Osteoblast (primary cell): ENCODE measurements at regions not wholly inside any gene's neighbourhood (a gene's known extent, or its start where the extent isn't known, plus 50 kb on each side); places are given as distances from the start of the nearest gene placed in this dataset.

Experiments
- DNase-seq: peaks from one replicate; pipeline ENCODE4 v3.0.0; 2011; ENCODE audit warnings: low spot score, mixed read lengths; ENCODE audit not compliant: insufficient read length; ENCODE audit errors: missing footprints
- H2AFZ ChIP-seq: 2 replicates; pipeline ENCODE4 v1.6.0; 2011; ENCODE audit warnings: mild to moderate bottlenecking, low read length
- H3K27ac ChIP-seq: 2 replicates; pipeline ENCODE4 v1.5.1; 2011; ENCODE audit warnings: mild to moderate bottlenecking, low read depth, low read length, moderate library complexity
- H3K27me3 ChIP-seq: 2 replicates; pipeline ENCODE4 v1.6.0; 2012; ENCODE audit warnings: mild to moderate bottlenecking, control low read depth, inconsistent platforms, low read length, moderate library complexity; ENCODE audit not compliant: insufficient read depth
- H3K36me3 ChIP-seq: 2 replicates; pipeline ENCODE4 v1.5.1; 2011; ENCODE audit warnings: mild to moderate bottlenecking, low read length, control low read depth, moderate library complexity; ENCODE audit not compliant: insufficient read depth
- H3K4me1 ChIP-seq: 2 replicates; pipeline ENCODE4 v1.5.1; 2011; ENCODE audit warnings: mild to moderate bottlenecking, low read length, control low read depth, moderate library complexity; ENCODE audit not compliant: insufficient read depth
- H3K4me2 ChIP-seq: 2 replicates; pipeline ENCODE4 v1.6.0; 2011; ENCODE audit warnings: mild to moderate bottlenecking, low read length; ENCODE audit not compliant: insufficient read depth
- H3K4me3 ChIP-seq: fragments of 200-600 bp; sonication (generic); 3 replicates; pipeline ENCODE4 v1.5.1; 2012; ENCODE audit warnings: mild to moderate bottlenecking, low read length, inconsistent platforms; ENCODE audit not compliant: insufficient read depth
- H3K79me2 ChIP-seq: 2 replicates; pipeline ENCODE4 v1.6.0; 2012; ENCODE audit warnings: mild to moderate bottlenecking, low read length, control low read depth, inconsistent platforms; ENCODE audit not compliant: insufficient read depth
- H3K9me3 ChIP-seq: 2 replicates; pipeline ENCODE4 v1.5.1; 2011; ENCODE audit warnings: low read depth, low read length, control low read depth
- H4K20me1 ChIP-seq: 2 replicates; pipeline ENCODE4 v1.6.0; 2012; ENCODE audit warnings: mild to moderate bottlenecking, low read length, control low read depth; ENCODE audit not compliant: insufficient read depth
- TF ChIP-seq, protein P1 (sequence below): IDR thresholded peaks from 2 replicates; pipeline ENCODE4 v1.5.1; 2011; ENCODE audit warnings: mild to moderate bottlenecking, low read depth, low read length, moderate library complexity; ENCODE audit errors: extremely low read depth

DNA sequence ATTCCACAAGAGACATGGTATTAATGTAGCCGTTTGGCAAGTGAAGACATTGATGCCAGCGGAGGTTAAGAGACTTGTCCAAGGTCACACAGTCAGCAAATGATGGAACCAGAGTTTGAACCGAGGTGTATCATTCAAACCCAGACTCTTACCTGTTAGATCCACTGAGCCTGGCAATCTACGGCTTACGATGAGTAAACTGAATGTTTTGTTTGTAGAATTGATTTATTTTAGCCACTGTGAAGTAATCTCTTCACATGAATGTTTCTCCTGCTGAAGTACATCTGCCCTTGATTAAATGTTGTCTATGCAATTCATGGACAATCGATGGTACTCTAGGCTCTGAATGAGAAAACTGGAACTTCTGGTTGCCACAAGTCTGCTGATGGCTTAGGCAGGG lies 155.5 kb upstream of the NAV2 start:
- DNase-seq: no peak
- H3K9me3 ChIP-seq: no peaks in the 10 kb centered on the region
- H2AFZ ChIP-seq: no peak overlapping the region
- no peak overlapping the region for H3K4me2 ChIP-seq
- H3K4me3 ChIP-seq: no peak overlapping the region
- H3K4me1 ChIP-seq: no peaks in the 10 kb centered on the region
- H3K27me3 ChIP-seq: peaks cover 5% of the 10 kb centered on the region
- peaks cover 3% of the 10 kb centered on the region for H4K20me1 ChIP-seq
- no peaks in the 10 kb centered on the region for H3K36me3 ChIP-seq
- no peak overlapping the region for H3K27ac ChIP-seq
- TF ChIP-seq, protein P1, sequence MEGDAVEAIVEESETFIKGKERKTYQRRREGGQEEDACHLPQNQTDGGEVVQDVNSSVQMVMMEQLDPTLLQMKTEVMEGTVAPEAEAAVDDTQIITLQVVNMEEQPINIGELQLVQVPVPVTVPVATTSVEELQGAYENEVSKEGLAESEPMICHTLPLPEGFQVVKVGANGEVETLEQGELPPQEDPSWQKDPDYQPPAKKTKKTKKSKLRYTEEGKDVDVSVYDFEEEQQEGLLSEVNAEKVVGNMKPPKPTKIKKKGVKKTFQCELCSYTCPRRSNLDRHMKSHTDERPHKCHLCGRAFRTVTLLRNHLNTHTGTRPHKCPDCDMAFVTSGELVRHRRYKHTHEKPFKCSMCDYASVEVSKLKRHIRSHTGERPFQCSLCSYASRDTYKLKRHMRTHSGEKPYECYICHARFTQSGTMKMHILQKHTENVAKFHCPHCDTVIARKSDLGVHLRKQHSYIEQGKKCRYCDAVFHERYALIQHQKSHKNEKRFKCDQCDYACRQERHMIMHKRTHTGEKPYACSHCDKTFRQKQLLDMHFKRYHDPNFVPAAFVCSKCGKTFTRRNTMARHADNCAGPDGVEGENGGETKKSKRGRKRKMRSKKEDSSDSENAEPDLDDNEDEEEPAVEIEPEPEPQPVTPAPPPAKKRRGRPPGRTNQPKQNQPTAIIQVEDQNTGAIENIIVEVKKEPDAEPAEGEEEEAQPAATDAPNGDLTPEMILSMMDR: no peak
- no peaks in the 10 kb centered on the region for H3K79me2 ChIP-seq

DNA sequence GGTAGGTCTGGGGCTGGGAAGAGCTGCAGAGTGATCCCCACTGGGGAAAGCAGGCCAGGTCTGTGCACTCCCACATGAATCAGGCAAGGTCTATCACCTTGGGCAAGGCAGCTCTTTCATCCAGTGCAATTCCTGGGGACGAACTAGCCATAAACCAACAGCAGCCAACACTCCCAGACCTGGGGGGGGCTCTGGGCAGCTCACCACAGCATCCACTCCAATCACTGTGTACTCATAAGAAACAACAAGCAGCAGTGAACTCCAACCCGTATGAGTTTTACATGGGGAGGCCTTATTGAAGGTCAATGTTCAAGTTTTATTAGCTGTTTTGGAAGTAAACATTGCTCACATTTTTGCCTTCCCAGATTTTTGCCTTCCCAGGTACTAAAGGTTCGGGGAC lies 157.4 kb upstream of the NAV2 start:
- Histone ChIP-seq H3K9me3 (no peaks in the 10 kb centered on the region), H3K36me3 (no peaks in the 10 kb centered on the region), H4K20me1 (peaks cover 3% of the 10 kb centered on the region), H3K27ac (no peak overlapping the region), H3K4me1 (no peaks in the 10 kb centered on the region), H2AFZ (no peak overlapping the region), H3K79me2 (no peaks in the 10 kb centered on the region), H3K27me3 (peaks cover 3% of the 10 kb centered on the region), H3K4me3 (no peak overlapping the region), H3K4me2 (no peak overlapping the region)
- TF ChIP-seq, protein P1: no peak
- no peak for DNase-seq

DNA sequence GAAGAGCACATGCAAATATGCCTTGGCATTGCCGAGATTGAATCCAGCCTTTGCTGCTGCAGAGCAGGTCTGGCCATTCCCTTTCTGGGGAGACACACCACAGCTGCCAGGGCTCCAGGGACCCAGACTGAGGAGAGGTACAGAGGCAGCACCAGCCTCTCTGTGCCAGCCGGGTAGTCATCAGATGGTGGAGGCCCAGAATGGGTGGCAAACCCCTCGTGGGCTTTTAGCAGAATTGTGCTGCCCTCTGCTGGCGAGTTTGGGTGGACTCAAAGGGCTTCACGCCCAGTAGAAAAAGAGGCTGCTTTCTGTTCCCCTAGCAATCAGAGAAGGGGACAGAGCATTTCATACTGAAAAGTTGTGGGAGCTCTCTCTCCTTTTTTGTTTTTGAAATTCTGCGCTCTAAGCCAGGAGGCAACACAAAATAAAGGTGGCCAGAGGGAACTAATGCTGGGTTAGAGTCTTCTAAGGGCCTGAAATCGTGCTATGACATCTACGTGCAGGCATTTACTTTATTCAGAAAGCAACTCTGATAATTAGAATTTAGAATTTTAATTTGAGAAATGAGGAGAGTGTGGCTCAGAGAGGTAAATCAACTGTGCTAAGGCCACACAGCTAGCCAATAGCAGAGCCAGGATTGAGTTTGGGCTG lies 158.8 kb upstream of the NAV2 start:
- H2AFZ ChIP-seq: no peak overlapping the region
- no peak overlapping the region for H3K27ac ChIP-seq
- H3K27me3 ChIP-seq: no peaks in the 10 kb centered on the region
- H4K20me1 ChIP-seq: peaks cover 3% of the 10 kb centered on the region
- no peaks in the 10 kb centered on the region for H3K36me3 ChIP-seq
- no peaks in the 10 kb centered on the region for H3K9me3 ChIP-seq
- no peak overlapping the region for H3K4me2 ChIP-seq
- TF ChIP-seq, protein P1: peak; percentile 85
- H3K4me1 ChIP-seq: no peaks in the 10 kb centered on the region
- H3K79me2 ChIP-seq: no peaks in the 10 kb centered on the region
- peak; percentile 90 for DNase-seq
- no peak overlapping the region for H3K4me3 ChIP-seq

DNA sequence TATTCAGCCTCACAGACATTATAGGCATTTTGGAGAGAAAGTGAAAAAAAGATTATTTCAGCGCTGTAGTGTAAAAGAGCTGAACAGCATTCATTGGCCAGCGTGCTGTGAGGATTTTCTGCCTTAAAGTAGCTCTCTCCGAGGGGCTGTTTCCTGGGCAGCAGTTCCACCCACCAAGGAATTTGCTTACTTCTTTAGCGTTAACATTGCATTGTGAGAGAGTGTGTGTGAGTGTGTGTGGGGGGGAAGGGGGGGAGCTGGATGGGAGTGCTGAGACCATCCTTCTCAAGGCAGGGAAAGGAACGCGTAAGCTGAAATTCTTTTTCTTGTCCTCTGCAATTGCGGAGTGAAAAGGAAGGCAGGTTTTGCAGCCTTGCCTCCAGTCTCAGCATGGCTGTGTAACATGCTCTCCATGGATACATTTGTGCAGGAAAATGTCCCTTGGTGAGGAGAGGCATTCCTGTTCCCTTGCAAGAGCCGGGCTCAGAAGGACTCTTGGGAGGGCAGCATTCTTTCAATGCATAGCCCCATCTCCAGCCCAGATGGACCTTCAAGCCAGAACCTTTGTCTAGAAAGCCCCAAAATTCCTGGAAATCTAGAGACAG lies 159.9 kb upstream of the NAV2 start:
- no peak for DNase-seq
- peaks cover 3% of the 10 kb centered on the region for H4K20me1 ChIP-seq
- TF ChIP-seq, protein P1: no peak
- H3K27me3 ChIP-seq: no peaks in the 10 kb centered on the region
- H3K9me3 ChIP-seq: no peaks in the 10 kb centered on the region
- H3K4me3 ChIP-seq: no peak overlapping the region
- H3K4me2 ChIP-seq: no peak overlapping the region
- no peak overlapping the region for H2AFZ ChIP-seq
- H3K4me1 ChIP-seq: no peaks in the 10 kb centered on the region
- H3K79me2 ChIP-seq: no peaks in the 10 kb centered on the region
- H3K27ac ChIP-seq: no peak overlapping the region
- H3K36me3 ChIP-seq: no peaks in the 10 kb centered on the region
